ENCODE measurements at regions not wholly inside any gene's neighbourhood (a gene's known extent, or its start where the extent isn't known, plus 50 kb on each side); places are given as distances from the start of the nearest gene placed in this dataset.

GRCh38 chr2:23118894-23119293 lies 266.1 kb upstream of the KLHL29 start:
- TF ChIP-seq EZH2 (IDR thresholded peaks at IDR 0.05) (no peak), FOXP2 (optimal IDR thresholded peaks at IDR 0.05; ENCODE audit: control extremely low read depth, extremely low read length, insufficient read depth) (no peak), POLR2AphosphoS5 (IDR thresholded peaks at IDR 0.05; ENCODE audit: borderline replicate concordance, low read depth, low read length) (no peak)
- no peak overlapping the region for H3K9ac ChIP-seq (ENCODE audit: insufficient read length)
- H3K36me3 ChIP-seq (ENCODE audit: insufficient read depth, low read length), result no peaks in the 10 kb centered on the region
- H3K4me3 ChIP-seq, result no peak overlapping the region
- no peaks in the 10 kb centered on the region for H3K9me3 ChIP-seq (ENCODE audit: low read depth, low read length)
- DNase-seq (ENCODE audit: low read depth, low spot score), result no peak
- no peak overlapping the region for H3K27ac ChIP-seq

- TF ChIP-seq EZH2 (IDR thresholded peaks at IDR 0.05) (no peak), FOXP2 (optimal IDR thresholded peaks at IDR 0.05; ENCODE audit: control extremely low read depth, extremely low read length, insufficient read depth) (no peak), POLR2AphosphoS5 (IDR thresholded peaks at IDR 0.05; ENCODE audit: borderline replicate concordance, low read depth, low read length) (no peak)
- no peak overlapping the region for H3K4me3 ChIP-seq
- H3K36me3 ChIP-seq (ENCODE audit: insufficient read depth, low read length), result no peaks in the 10 kb centered on the region
- H3K9ac ChIP-seq (ENCODE audit: insufficient read length), result no peak overlapping the region
- no peak for DNase-seq (ENCODE audit: low read depth, low spot score)
- no peak overlapping the region for H3K27ac ChIP-seq
- no peaks in the 10 kb centered on the region for H3K9me3 ChIP-seq (ENCODE audit: low read depth, low read length)
Measured at GRCh38 chr2:23120161-23120560, 264.8 kb upstream of the KLHL29 start.

- Histone ChIP-seq H3K4me3 (no peak overlapping the region), H3K27ac (no peak overlapping the region), H3K9me3 (ENCODE audit: low read depth, low read length) (no peaks in the 10 kb centered on the region), H3K9ac (ENCODE audit: insufficient read length) (no peak overlapping the region), H3K36me3 (ENCODE audit: insufficient read depth, low read length) (no peaks in the 10 kb centered on the region)
- no peak for DNase-seq (ENCODE audit: low read depth, low spot score)
- TF ChIP-seq EZH2 (IDR thresholded peaks at IDR 0.05) (no peak), POLR2AphosphoS5 (IDR thresholded peaks at IDR 0.05; ENCODE audit: borderline replicate concordance, low read depth, low read length) (no peak), FOXP2 (optimal IDR thresholded peaks at IDR 0.05; ENCODE audit: control extremely low read depth, extremely low read length, insufficient read depth) (no peak)
Measured at GRCh38 chr2:23121968-23122648, 262.9 kb upstream of the KLHL29 start.

- no peak overlapping the region for H3K27ac ChIP-seq
- H3K9ac ChIP-seq (ENCODE audit: insufficient read length), result no peak overlapping the region
- no peaks in the 10 kb centered on the region for H3K36me3 ChIP-seq (ENCODE audit: insufficient read depth, low read length)
- H3K4me3 ChIP-seq, result no peak overlapping the region
- H3K9me3 ChIP-seq (ENCODE audit: low read depth, low read length), result no peaks in the 10 kb centered on the region
- no peak for DNase-seq (ENCODE audit: low read depth, low spot score)
- no peak for TF ChIP-seq POLR2AphosphoS5 (IDR thresholded peaks at IDR 0.05; ENCODE audit: borderline replicate concordance, low read depth, low read length)
- no peak for TF ChIP-seq FOXP2 (optimal IDR thresholded peaks at IDR 0.05; ENCODE audit: control extremely low read depth, extremely low read length, insufficient read depth)
- no peak for TF ChIP-seq EZH2 (IDR thresholded peaks at IDR 0.05)
Measured at GRCh38 chr2:23122681-23123215, 262.2 kb upstream of the KLHL29 start.

- Histone ChIP-seq H3K36me3 (ENCODE audit: insufficient read depth, low read length) (no peaks in the 10 kb centered on the region), H3K4me3 (no peak overlapping the region), H3K9me3 (ENCODE audit: low read depth, low read length) (no peaks in the 10 kb centered on the region), H3K9ac (ENCODE audit: insufficient read length) (no peak overlapping the region), H3K27ac (no peak overlapping the region)
- no peak for TF ChIP-seq EZH2 (IDR thresholded peaks at IDR 0.05)
- TF ChIP-seq POLR2AphosphoS5 (IDR thresholded peaks at IDR 0.05; ENCODE audit: borderline replicate concordance, low read depth, low read length), result no peak
- TF ChIP-seq FOXP2 (optimal IDR thresholded peaks at IDR 0.05; ENCODE audit: control extremely low read depth, extremely low read length, insufficient read depth), result no peak
- no peak for DNase-seq (ENCODE audit: low read depth, low spot score)
Measured at GRCh38 chr2:23123686-23124085, 261.3 kb upstream of the KLHL29 start.

- Histone ChIP-seq H3K9me3 (ENCODE audit: low read depth, low read length) (no peaks in the 10 kb centered on the region), H3K27ac (no peak overlapping the region), H3K9ac (ENCODE audit: insufficient read length) (no peak overlapping the region), H3K4me3 (no peak overlapping the region), H3K36me3 (ENCODE audit: insufficient read depth, low read length) (no peaks in the 10 kb centered on the region)
- TF ChIP-seq POLR2AphosphoS5 (IDR thresholded peaks at IDR 0.05; ENCODE audit: borderline replicate concordance, low read depth, low read length) (no peak), FOXP2 (optimal IDR thresholded peaks at IDR 0.05; ENCODE audit: control extremely low read depth, extremely low read length, insufficient read depth) (no peak), EZH2 (IDR thresholded peaks at IDR 0.05) (no peak)
- no peak for DNase-seq (ENCODE audit: low read depth, low spot score)
Measured at GRCh38 chr2:23124214-23124750, 260.7 kb upstream of the KLHL29 start.

GRCh38 chr2:23127465-23127864 lies 257.5 kb upstream of the KLHL29 start:
- no peak for DNase-seq (ENCODE audit: low read depth, low spot score)
- Histone ChIP-seq H3K9me3 (ENCODE audit: low read depth, low read length) (no peaks in the 10 kb centered on the region), H3K36me3 (ENCODE audit: insufficient read depth, low read length) (no peaks in the 10 kb centered on the region), H3K27ac (no peak overlapping the region), H3K9ac (ENCODE audit: insufficient read length) (no peak overlapping the region), H3K4me3 (no peak overlapping the region)
- TF ChIP-seq EZH2 (IDR thresholded peaks at IDR 0.05), result no peak
- TF ChIP-seq FOXP2 (optimal IDR thresholded peaks at IDR 0.05; ENCODE audit: control extremely low read depth, extremely low read length, insufficient read depth), result no peak
- TF ChIP-seq POLR2AphosphoS5 (IDR thresholded peaks at IDR 0.05; ENCODE audit: borderline replicate concordance, low read depth, low read length), result no peak

GRCh38 chr2:23128684-23129292 lies 256.2 kb upstream of the KLHL29 start:
- Histone ChIP-seq H3K9me3 (ENCODE audit: low read depth, low read length) (no peaks in the 10 kb centered on the region), H3K36me3 (ENCODE audit: insufficient read depth, low read length) (no peaks in the 10 kb centered on the region), H3K9ac (ENCODE audit: insufficient read length) (no peak overlapping the region), H3K27ac (no peak overlapping the region), H3K4me3 (no peak overlapping the region)
- DNase-seq (ENCODE audit: low read depth, low spot score), result no peak
- TF ChIP-seq POLR2AphosphoS5 (IDR thresholded peaks at IDR 0.05; ENCODE audit: borderline replicate concordance, low read depth, low read length) (no peak), FOXP2 (optimal IDR thresholded peaks at IDR 0.05; ENCODE audit: control extremely low read depth, extremely low read length, insufficient read depth) (no peak), EZH2 (IDR thresholded peaks at IDR 0.05) (no peak)

Data from SK-N-MC (cell line).